GM13976 (cell line): ENCODE measurements at regions not wholly inside any gene's neighbourhood (a gene's known extent, or its start where the extent isn't known, plus 50 kb on each side); places are given as distances from the start of the nearest gene placed in this dataset.

ENCODE experiments used
- DNase-seq: peaks from one replicate; pipeline ENCODE4 v3.0.0; 2012; ENCODE audit warnings: low spot score
- in situ Hi-C: fragments of 300-500 bp; cut with MboI; formaldehyde crosslinking; loops from one replicate; pipeline ENCODE4 v1.12.0; 2022; ENCODE audit warnings: low sequenced_read_pairs, mixed read lengths, inconsistent platforms; ENCODE audit not compliant: unreplicated experiment
- TF ChIP-seq, protein P1 (sequence below): IDR thresholded peaks from 2 replicates; pipeline ENCODE4 v1.5.1; 2012; ENCODE audit warnings: borderline replicate concordance, mild to moderate bottlenecking; ENCODE audit not compliant: insufficient read depth; ENCODE audit errors: extremely low read depth, missing control alignments, control extremely low read depth

DNA sequence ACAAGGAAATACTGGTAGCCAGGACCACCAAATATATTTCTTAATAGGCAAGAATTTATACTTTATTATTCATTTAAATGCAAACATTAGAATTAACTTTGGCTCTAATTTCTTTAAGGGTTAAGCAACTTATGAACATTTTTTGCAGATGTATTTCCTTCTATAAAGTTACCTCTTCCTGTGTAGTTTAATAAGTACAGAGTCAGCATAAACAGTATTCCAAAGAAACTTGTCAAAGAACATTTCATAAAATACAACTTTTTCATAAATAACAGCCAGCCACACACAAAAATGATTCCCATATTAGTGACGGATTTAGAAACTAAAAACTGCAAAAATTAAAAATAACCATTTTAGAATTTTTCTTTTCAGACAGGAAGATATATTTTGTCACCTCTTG lies 723.2 kb downstream of the KCNJ2 start:
- TF ChIP-seq, protein P1, sequence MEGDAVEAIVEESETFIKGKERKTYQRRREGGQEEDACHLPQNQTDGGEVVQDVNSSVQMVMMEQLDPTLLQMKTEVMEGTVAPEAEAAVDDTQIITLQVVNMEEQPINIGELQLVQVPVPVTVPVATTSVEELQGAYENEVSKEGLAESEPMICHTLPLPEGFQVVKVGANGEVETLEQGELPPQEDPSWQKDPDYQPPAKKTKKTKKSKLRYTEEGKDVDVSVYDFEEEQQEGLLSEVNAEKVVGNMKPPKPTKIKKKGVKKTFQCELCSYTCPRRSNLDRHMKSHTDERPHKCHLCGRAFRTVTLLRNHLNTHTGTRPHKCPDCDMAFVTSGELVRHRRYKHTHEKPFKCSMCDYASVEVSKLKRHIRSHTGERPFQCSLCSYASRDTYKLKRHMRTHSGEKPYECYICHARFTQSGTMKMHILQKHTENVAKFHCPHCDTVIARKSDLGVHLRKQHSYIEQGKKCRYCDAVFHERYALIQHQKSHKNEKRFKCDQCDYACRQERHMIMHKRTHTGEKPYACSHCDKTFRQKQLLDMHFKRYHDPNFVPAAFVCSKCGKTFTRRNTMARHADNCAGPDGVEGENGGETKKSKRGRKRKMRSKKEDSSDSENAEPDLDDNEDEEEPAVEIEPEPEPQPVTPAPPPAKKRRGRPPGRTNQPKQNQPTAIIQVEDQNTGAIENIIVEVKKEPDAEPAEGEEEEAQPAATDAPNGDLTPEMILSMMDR: no peak
- no peak for DNase-seq
- in situ Hi-C loops: no loop called here

DNA sequence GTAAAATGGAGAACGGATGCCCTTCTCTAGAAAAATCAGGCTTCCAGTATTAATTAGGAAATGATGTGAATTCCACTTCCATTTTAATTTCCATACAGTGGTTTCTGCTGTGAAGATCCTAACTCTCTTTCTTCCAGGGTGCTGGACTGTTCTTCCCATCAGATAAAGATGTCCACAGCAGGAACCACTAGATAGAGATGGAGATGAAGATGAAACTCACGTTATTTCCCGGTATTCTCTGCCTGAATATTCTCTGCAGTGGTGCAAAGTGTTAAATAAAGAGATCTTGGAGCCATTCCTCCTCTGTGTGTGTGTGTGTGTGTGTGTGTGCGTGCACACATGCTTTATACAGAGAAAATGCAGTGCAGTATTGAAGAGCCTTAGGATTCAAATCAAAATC lies 727.5 kb downstream of the KCNJ2 start:
- no peak for DNase-seq
- in situ Hi-C loops: no loop called here
- TF ChIP-seq, protein P1: no peak

DNA sequence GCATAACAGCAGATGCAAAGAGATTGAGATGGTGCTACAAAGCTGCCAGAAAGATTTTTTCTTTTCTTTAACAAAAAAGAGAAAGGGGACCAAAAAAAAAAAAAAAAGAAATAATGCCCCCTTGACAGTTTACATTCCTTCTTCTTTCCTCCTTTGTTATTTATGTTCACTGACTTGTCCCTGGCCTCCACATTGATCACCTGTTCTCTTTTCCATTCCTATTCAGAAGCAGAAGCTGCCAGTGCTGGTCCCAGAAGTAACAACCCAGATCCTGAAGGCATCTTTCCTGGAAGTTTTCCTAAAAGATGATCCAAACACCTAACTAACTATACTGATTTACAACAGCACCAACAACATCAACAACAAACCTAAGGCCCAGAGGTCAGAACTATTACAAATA lies 728.1 kb downstream of the KCNJ2 start:
- no peak for DNase-seq
- TF ChIP-seq, protein P1: no peak
- in situ Hi-C loops: no loop called here

DNA sequence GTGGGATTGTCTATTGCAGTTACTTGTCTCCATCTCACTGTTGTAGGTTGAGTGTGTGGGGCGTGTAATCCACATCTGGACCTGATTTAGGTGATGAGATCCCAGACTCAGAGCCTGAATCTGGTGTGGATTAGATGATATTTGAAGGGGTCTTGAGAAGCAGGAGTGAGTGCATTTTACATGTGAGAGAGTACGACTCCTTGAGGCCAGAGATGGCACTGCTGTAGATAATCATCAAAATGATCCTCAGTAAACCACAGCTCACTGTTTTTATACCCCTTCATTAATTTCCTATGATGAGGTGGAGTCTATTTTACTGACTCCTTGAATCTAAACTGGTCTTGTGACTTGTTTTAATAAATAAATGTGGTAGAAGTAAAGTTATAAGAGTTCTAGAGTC lies 732.5 kb downstream of the KCNJ2 start:
- in situ Hi-C loops: no loop called here
- TF ChIP-seq, protein P1: no peak
- no peak for DNase-seq

DNA sequence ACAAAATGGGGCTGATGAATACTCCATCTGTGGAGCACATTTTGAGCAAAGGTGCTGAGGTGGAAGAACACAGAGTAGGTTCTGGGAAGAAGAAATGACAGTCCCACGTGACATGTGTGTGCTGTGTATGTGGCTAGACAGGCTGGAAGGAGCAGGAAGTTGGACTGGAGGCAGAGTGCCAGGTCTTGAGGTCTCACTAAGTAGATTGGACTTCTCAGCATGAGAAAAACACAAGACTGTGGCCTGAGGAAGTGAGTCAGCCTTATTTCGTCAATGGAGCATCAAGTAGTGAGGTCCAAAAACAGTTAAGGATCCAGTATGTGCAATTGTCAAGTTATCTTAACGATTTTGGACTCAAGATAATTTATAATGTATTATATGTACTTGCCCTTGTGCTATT lies 736.5 kb downstream of the KCNJ2 start:
- DNase-seq: no peak

DNA sequence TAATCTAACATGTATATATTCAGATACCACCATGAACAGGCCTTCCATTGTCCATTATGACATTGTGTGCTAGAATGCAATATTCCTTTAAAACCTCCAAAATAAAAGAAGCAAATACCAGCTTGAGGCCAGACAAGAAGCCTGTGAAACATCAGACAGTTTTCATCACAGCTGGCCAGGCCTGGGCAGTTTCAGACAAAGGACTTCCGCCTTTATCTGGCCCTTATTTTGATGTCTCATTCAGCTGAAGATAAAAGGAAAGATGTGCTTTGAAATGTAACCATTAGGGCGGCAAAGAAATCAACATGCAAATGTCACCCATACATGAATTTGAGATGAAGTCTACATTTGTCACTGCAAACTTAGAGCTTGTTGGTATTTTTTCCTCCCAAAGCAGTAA lies 737.5 kb downstream of the KCNJ2 start:
- in situ Hi-C loops: no loop called here
- DNase-seq: no peak
- TF ChIP-seq, protein P1: no peak

More for the DNA sequence above, 736.5 kb downstream of the KCNJ2 start:
- in situ Hi-C loops: no loop called here
- TF ChIP-seq, protein P1: no peak
